K562 (cell line): ENCODE measurements at regions not wholly inside any gene's neighbourhood (a gene's known extent, or its start where the extent isn't known, plus 50 kb on each side); places are given as distances from the start of the nearest gene placed in this dataset.

Experiments used
- ATAC-seq: fragments of 200-7000 bp; cut with Tn5 transposase; 3 replicates; pipeline ENCODE4 v1.9.1; 2020; ENCODE audit warnings: moderate library complexity
- BruUV-seq: library from RNA; stranded (reverse); fragments of 400-500 nt; replicated peaks from 2 replicates; lab custom pipeline; 2021; lab: Mats Ljungman, UMichigan
- CTCF ChIA-PET: fragments of 300-600 bp; formaldehyde crosslinking; extraction: SDS; loops from one replicate; lab custom pipeline; 2021; ENCODE audit warnings: low intra/inter-chr PET ratio; lab: Yijun Ruan, JAX
- POLR2A ChIA-PET: fragments of 300-600, 350-650 bp; sonication (Branson Sonifier 250); formaldehyde crosslinking; extraction: SDS; loops from one replicate; lab custom pipeline; 2021; ENCODE audit warnings: antibody characterized with exemption, inconsistent platforms; lab: Yijun Ruan, JAX
- DNase-seq, 4 experiments: peaks; one replicate each; pipeline versions ENCODE4 v3.0.0 to v3.0.0-alpha.2; 2011 to 2018; ENCODE audit warnings: low spot score in 3 of 4, mixed read lengths in 3 of 4; ENCODE audit errors: extremely low read depth in 1 of 4
- FAIRE-seq: peaks from 2 replicates; lab custom pipeline; 2011; peaks lifted over from hg19 to GRCh38; lab: Jason Lieb, UNC
- H2AFZ ChIP-seq: 2 replicates; pipeline ENCODE4 v1.6.0; 2011; ENCODE audit warnings: low read depth, low read length, control low read depth, inconsistent platforms
- H3K27ac ChIP-seq: fragments of 200-600 bp; 3 replicates; pipeline ENCODE4 v1.8.0; 2011; ENCODE audit warnings: low read depth, mild to moderate bottlenecking, control low read depth, inconsistent platforms, low read length, moderate library complexity, mixed read lengths; ENCODE audit errors: extremely low read depth
- H3K27me3 ChIP-seq, 2 experiments: fragments of 300-600 bp in 1 of 2; 2 replicates in 1 of 2; 3 replicates in 1 of 2; pipeline versions ENCODE4 v1.6.0 to v1.8.0; 2011; ENCODE audit warnings: inconsistent platforms in 2 of 2, low read length in 2 of 2, mild to moderate bottlenecking in 1 of 2, mixed read lengths in 1 of 2, moderate library complexity in 1 of 2; ENCODE audit not compliant: control insufficient read depth in 2 of 2, insufficient read depth in 2 of 2
- H3K36me3 ChIP-seq: fragments of 300-600 bp; 3 replicates; pipeline ENCODE4 v1.8.0; 2011; ENCODE audit warnings: mild to moderate bottlenecking, low read length, inconsistent platforms; ENCODE audit not compliant: control insufficient read depth, insufficient read depth
- H3K4me1 ChIP-seq, 2 experiments: fragments of 200-600 bp in 1 of 2; replicated peaks in 1 of 2; 2 replicates in 1 of 2; 3 replicates in 1 of 2; pipeline versions ENCODE4 v1.5.1 to v1.8.0; 2011; ENCODE audit warnings: inconsistent platforms in 2 of 2, low read length in 2 of 2, mild to moderate bottlenecking in 1 of 2, mixed read lengths in 1 of 2, moderate library complexity in 1 of 2; ENCODE audit not compliant: control insufficient read depth in 2 of 2, insufficient read depth in 2 of 2
- H3K4me2 ChIP-seq: 2 replicates; pipeline ENCODE4 v1.6.1; 2011; ENCODE audit warnings: low read length, control low read depth, inconsistent platforms, mixed read lengths; ENCODE audit not compliant: insufficient read depth
- H3K4me3 ChIP-seq: fragments of 200-600 bp; sonication (generic), shearing (Covaris generic); 2 replicates; pipeline ENCODE4 v1.5.1; 2016; ENCODE audit warnings: control low read depth, inconsistent platforms
- H3K79me2 ChIP-seq: fragments of 200-600 bp; 3 replicates; pipeline ENCODE4 v1.8.0; 2011; ENCODE audit warnings: low read length, inconsistent platforms; ENCODE audit not compliant: control insufficient read depth, insufficient read depth
- H3K9ac ChIP-seq, 2 experiments: 2 replicates each; pipeline versions ENCODE4 v1.6.0 to v1.6.1; 2011; ENCODE audit warnings: low read depth in 2 of 2, low read length in 2 of 2, control low read depth in 1 of 2, inconsistent platforms in 1 of 2, mild to moderate bottlenecking in 1 of 2, mixed read lengths in 1 of 2; ENCODE audit not compliant: insufficient read depth in 1 of 2
- H3K9me1 ChIP-seq: one replicate; pipeline ENCODE4 v1.6.0; 2011; ENCODE audit warnings: inconsistent platforms, mild to moderate bottlenecking, low read length, moderate library complexity; ENCODE audit not compliant: control insufficient read depth, insufficient read depth
- H3K9me3 ChIP-seq: replicated peaks from 2 replicates; pipeline ENCODE4 v1.5.1; 2011; ENCODE audit warnings: low read depth, low read length, inconsistent platforms; ENCODE audit not compliant: control insufficient read depth, insufficient read depth
- H4K20me1 ChIP-seq: replicated peaks from 2 replicates; pipeline ENCODE4 v1.6.1; 2011; ENCODE audit warnings: low read length, inconsistent platforms, mixed read lengths; ENCODE audit not compliant: control insufficient read depth, insufficient read depth
- CBX1 ChIP-seq: sonication (generic); IDR thresholded peaks from 2 replicates; pipeline ENCODE4 v1.6.1; 2016; ENCODE audit warnings: antibody characterized with exemption, low read depth, mild to moderate bottlenecking
- CBX8 ChIP-seq: fragments of 200-600 bp; sonication (generic); IDR thresholded peaks from 2 replicates; pipeline ENCODE4 v1.6.1; 2012; ENCODE audit warnings: borderline replicate concordance, mixed run types, low read depth, mild to moderate bottlenecking, moderate library complexity, mixed read lengths, low read length, control low read depth, inconsistent platforms; ENCODE audit not compliant: poor library complexity, severe bottlenecking; ENCODE audit errors: extremely low read depth
- ELF4 ChIP-seq: fragments of 450-650 bp; formaldehyde crosslinking; IDR thresholded peaks from 2 replicates; pipeline ENCODE4 v1.4.0; 2022; ENCODE audit warnings: missing genetic modification characterization
- HDAC8 ChIP-seq: fragments of 450-650 bp; IDR thresholded peaks from 2 replicates; pipeline ENCODE4 v1.6.1; 2016; ENCODE audit warnings: mild to moderate bottlenecking, missing genetic modification characterization, moderate library complexity, missing compliant biosample characterization
- HSF4 ChIP-seq: fragments of 250-450 bp; sonication (Bioruptor Pico); IDR thresholded peaks from 2 replicates; pipeline ENCODE4 v2.1.2; 2022; ENCODE audit warnings: mild to moderate bottlenecking, moderate library complexity, borderline replicate concordance
- MCM7 ChIP-seq, 2 experiments: fragments of 450-650 bp; IDR thresholded peaks; 2 replicates each; pipeline ENCODE4 v1.6.1; 2016 to 2018
- NBN ChIP-seq: fragments of 450-650 bp; IDR thresholded peaks from 2 replicates; pipeline ENCODE4 v1.6.1; 2016; ENCODE audit warnings: low read depth, mild to moderate bottlenecking
- PKNOX1 ChIP-seq: fragments of 450-650 bp; IDR thresholded peaks from 2 replicates; pipeline ENCODE4 v1.6.1; 2016
- RBM39 ChIP-seq: fragments of 200-400 bp; formaldehyde crosslinking; optimal IDR thresholded peaks from 2 replicates; pipeline ENCODE3; 2018; ENCODE audit warnings: low read depth, low read length
- RNF2 ChIP-seq: sonication (generic); IDR thresholded peaks from 2 replicates; pipeline ENCODE4 v1.6.1; 2016
- SREBF2 ChIP-seq: sonication (generic); formaldehyde crosslinking; IDR thresholded peaks from 2 replicates; pipeline ENCODE4 v1.4.0; 2020; ENCODE audit warnings: mild to moderate bottlenecking, missing genetic modification reagents
- UBTF ChIP-seq, 2 experiments: IDR thresholded peaks; 2 replicates each; pipeline ENCODE4 v1.6.1; 2012; ENCODE audit warnings: improper control_type of control experiment in 2 of 2, low read depth in 2 of 2, low read length in 2 of 2, borderline replicate concordance in 1 of 2
- ZNF174 ChIP-seq: fragments of 250-450 bp; sonication (Bioruptor Pico); IDR thresholded peaks from 2 replicates; pipeline ENCODE4 v1.4.0; 2020; ENCODE audit warnings: mild to moderate bottlenecking
- ZNF263 ChIP-seq: sonication (generic); formaldehyde crosslinking; IDR thresholded peaks from 2 replicates; pipeline ENCODE4 v1.8.0; 2022; ENCODE audit warnings: mild to moderate bottlenecking, missing genetic modification reagents, borderline replicate concordance
- WGBS: fragments of 100-300 bp; shearing (Covaris generic); methylation state at CpG from one replicate; pipeline ENCODE4 v1.1.6; 2016; ENCODE audit warnings: low coverage, mixed read lengths; ENCODE audit not compliant: insufficient coverage; ENCODE audit errors: missing lambda C conversion rate; 5-methylcytosine and 5-hydroxymethylcytosine counted together
- in situ Hi-C: fragments of 300-500 bp; cut with MboI; formaldehyde crosslinking; loops from 4 replicates; pipeline ENCODE4 v1.15.0; 2018; ENCODE audit warnings: inconsistent platforms, mixed read lengths
- intact Hi-C: fragments of 100-400 bp; cut with micrococcal nuclease; formaldehyde crosslinking; loops from 2 replicates; pipeline ENCODE4 v1.14.2; 2022
- TF ChIP-seq, protein P1 (sequence below): fragments of 250-450 bp; sonication (Bioruptor Pico); IDR thresholded peaks from 2 replicates; pipeline ENCODE4 v1.4.0; 2020
- TF ChIP-seq, protein P2 (sequence below), 2 experiments: fragments of 450-650 bp; conservative IDR thresholded peaks; 2 replicates each; pipeline ENCODE4 v1.6.1; 2017; ENCODE audit warnings: mild to moderate bottlenecking in 2 of 2, moderate library complexity in 2 of 2

DNA sequence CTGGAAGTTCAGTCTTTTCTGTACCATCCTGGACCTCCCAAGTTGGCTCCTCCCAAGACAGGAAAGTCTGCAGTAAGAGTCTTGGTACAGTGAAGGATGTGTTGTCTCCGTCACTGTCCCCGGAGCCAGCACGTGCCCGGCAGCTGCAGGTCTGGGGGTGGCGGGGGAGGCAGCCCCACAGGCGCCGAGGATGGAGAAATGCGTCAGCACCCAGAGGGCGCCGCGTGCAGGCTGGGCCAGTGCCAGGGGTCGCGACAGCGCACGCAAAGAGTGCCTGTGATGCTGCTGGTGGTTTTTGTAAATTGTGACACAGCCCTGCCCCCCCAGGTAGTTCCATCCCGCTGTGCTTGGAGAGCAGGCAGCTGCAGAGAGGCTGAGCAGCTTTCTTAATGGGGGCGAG lies 1200.5 kb downstream of the BRD1 start:
- H3K9me3 ChIP-seq: no peaks in the 10 kb centered on the region
- WGBS: 2% methylated on average over 13 of the region's 17 CpGs
- no peaks in the 10 kb centered on the region for H3K9me1 ChIP-seq
- H3K79me2 ChIP-seq: no peaks in the 10 kb centered on the region
- no peak overlapping the region for H2AFZ ChIP-seq
- DNase-seq (no peak), ATAC-seq (no peak), FAIRE-seq (no peak)
- in situ Hi-C loops (no loop called here), intact Hi-C loops (no loop called here)
- TF ChIP-seq, protein P1, sequence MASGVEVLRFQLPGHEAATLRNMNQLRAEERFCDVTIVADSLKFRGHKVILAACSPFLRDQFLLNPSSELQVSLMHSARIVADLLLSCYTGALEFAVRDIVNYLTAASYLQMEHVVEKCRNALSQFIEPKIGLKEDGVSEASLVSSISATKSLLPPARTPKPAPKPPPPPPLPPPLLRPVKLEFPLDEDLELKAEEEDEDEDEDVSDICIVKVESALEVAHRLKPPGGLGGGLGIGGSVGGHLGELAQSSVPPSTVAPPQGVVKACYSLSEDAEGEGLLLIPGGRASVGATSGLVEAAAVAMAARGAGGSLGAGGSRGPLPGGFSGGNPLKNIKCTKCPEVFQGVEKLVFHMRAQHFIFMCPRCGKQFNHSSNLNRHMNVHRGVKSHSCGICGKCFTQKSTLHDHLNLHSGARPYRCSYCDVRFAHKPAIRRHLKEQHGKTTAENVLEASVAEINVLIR: no peak
- TF ChIP-seq NBN: no peak
- TF ChIP-seq ZNF263 (CRISPR knock-in tag): no peak
- no peak for TF ChIP-seq CBX1
- TF ChIP-seq MCM7 (IDR thresholded peaks at IDR 0.05): no peak
- no peak for TF ChIP-seq PKNOX1
- no peak for TF ChIP-seq HSF4 (CRISPR knock-in tag)
- TF ChIP-seq ELF4 (CRISPR knock-in tag): no peak
- TF ChIP-seq RNF2: no peak
- no peak for TF ChIP-seq SREBF2
- no peak for TF ChIP-seq CBX8
- TF ChIP-seq, protein P2, sequence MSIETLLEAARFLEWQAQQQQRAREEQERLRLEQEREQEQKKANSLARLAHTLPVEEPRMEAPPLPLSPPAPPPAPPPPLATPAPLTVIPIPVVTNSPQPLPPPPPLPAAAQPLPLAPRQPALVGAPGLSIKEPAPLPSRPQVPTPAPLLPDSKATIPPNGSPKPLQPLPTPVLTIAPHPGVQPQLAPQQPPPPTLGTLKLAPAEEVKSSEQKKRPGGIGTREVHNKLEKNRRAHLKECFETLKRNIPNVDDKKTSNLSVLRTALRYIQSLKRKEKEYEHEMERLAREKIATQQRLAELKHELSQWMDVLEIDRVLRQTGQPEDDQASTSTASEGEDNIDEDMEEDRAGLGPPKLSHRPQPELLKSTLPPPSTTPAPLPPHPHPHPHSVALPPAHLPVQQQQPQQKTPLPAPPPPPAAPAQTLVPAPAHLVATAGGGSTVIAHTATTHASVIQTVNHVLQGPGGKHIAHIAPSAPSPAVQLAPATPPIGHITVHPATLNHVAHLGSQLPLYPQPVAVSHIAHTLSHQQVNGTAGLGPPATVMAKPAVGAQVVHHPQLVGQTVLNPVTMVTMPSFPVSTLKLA (conservative IDR thresholded peaks at IDR 0.05): no peak
- TF ChIP-seq RBM39: no peak
- TF ChIP-seq ZNF174 (CRISPR knock-in tag): no peak
- TF ChIP-seq HDAC8 (tag): no peak
- TF ChIP-seq UBTF (IDR thresholded peaks at IDR 0.05; ENCODE audit: borderline replicate concordance in 1 of 2, low read depth in 2 of 2, low read length in 2 of 2): no peak
- H4K20me1 ChIP-seq: no peaks in the 10 kb centered on the region
- no peaks in the 10 kb centered on the region; a peak in 1 of 5 replicates for H3K27me3 ChIP-seq
- no peak overlapping the region for H3K4me3 ChIP-seq
- H3K4me1 ChIP-seq: no peaks in the 10 kb centered on the region
- H3K36me3 ChIP-seq: no peaks in the 10 kb centered on the region
- no peak overlapping the region for H3K9ac ChIP-seq
- H3K27ac ChIP-seq: no peak overlapping the region
- CTCF ChIA-PET: no interaction called here
- no TSS peak for BruUV-seq
- no peak overlapping the region for H3K4me2 ChIP-seq
- POLR2A ChIA-PET: no interaction called here
